SU-DHL-6 (cell line): ENCODE measurements at regions not wholly inside any gene's neighbourhood (a gene's known extent, or its start where the extent isn't known, plus 50 kb on each side); places are given as distances from the start of the nearest gene placed in this dataset.

Experiments
- H2AFZ ChIP-seq: fragments of 200-600 bp; sonication (generic); 2 replicates; pipeline ENCODE4 v1.6.1; 2014; ENCODE audit warnings: low read depth, mild to moderate bottlenecking, moderate library complexity, mixed read lengths, antibody characterized with exemption, low read length; ENCODE audit not compliant: severe bottlenecking
- H3F3A ChIP-seq: fragments of 200-600 bp; shearing (Covaris generic); 2 replicates; pipeline ENCODE4 v1.6.0; 2016; ENCODE audit warnings: antibody characterized with exemption, mild to moderate bottlenecking; ENCODE audit not compliant: insufficient read depth
- H3K27ac ChIP-seq: fragments of 200-600 bp; sonication (generic); 2 replicates; pipeline ENCODE4 v1.5.1; 2016; ENCODE audit warnings: low read depth, mild to moderate bottlenecking, low read length, moderate library complexity, mixed read lengths
- H3K27me3 ChIP-seq: fragments of 200-600 bp; sonication (generic), shearing (Covaris generic); 2 replicates; pipeline ENCODE4 v1.6.0; 2014; ENCODE audit warnings: mild to moderate bottlenecking, low read length
- H3K36me3 ChIP-seq: fragments of 200-600 bp; sonication (generic); 2 replicates; pipeline ENCODE4 v1.6.1; 2014; ENCODE audit warnings: mild to moderate bottlenecking, low read length, mixed read lengths
- H3K4me2 ChIP-seq: fragments of 300-600, 200-600 bp; shearing (Covaris generic), sonication (generic); 2 replicates; pipeline ENCODE4 v1.6.0; 2014; ENCODE audit warnings: low read length, low read depth, mild to moderate bottlenecking; ENCODE audit not compliant: poor library complexity, severe bottlenecking
- H3K4me3 ChIP-seq: fragments of 200-600 bp; sonication (generic); 2 replicates; pipeline ENCODE4 v1.5.1; 2014; ENCODE audit warnings: antibody characterized with exemption, low read length, mild to moderate bottlenecking, mixed read lengths; ENCODE audit not compliant: insufficient read depth, poor library complexity, severe bottlenecking
- H3K79me2 ChIP-seq: fragments of 200-600 bp; sonication (generic); 2 replicates; pipeline ENCODE4 v1.6.1; 2014; ENCODE audit warnings: mild to moderate bottlenecking, low read length, moderate library complexity; ENCODE audit not compliant: insufficient read depth
- H3K9ac ChIP-seq: fragments of 200-600 bp; sonication (generic); 2 replicates; pipeline ENCODE4 v1.7.0; 2014; ENCODE audit warnings: mild to moderate bottlenecking, low read length
- H3K9me2 ChIP-seq: fragments of 200-600 bp; sonication (generic); replicated peaks from 2 replicates; pipeline ENCODE4 v1.6.1; 2014; ENCODE audit warnings: low read length; ENCODE audit not compliant: insufficient read depth
- H3K9me3 ChIP-seq: fragments of 200-600 bp; sonication (generic); 2 replicates; pipeline ENCODE4 v1.6.1; 2014; ENCODE audit warnings: low read length, mixed read lengths; ENCODE audit not compliant: insufficient read depth
- H4K20me1 ChIP-seq: fragments of 200-600 bp; sonication (generic); 2 replicates; pipeline ENCODE4 v1.6.1; 2014; ENCODE audit warnings: low read depth, mild to moderate bottlenecking, antibody characterized with exemption, low read length, moderate library complexity, mixed read lengths
- EZH2phosphoT487 ChIP-seq: fragments of 200-600 bp; sonication (generic), shearing (Covaris generic); conservative IDR thresholded peaks from 2 replicates; pipeline ENCODE4 v1.6.1; 2018; ENCODE audit warnings: mild to moderate bottlenecking, antibody characterized with exemption, low read length, moderate library complexity, mixed read lengths
- TF ChIP-seq, protein P1 (sequence below): fragments of 200-600 bp; sonication (generic); IDR thresholded peaks from one replicate; pipeline ENCODE4 v1.5.1; 2017; ENCODE audit warnings: antibody characterized with exemption, mild to moderate bottlenecking, low read length, moderate library complexity; ENCODE audit not compliant: insufficient read depth, poor library complexity, severe bottlenecking

DNA sequence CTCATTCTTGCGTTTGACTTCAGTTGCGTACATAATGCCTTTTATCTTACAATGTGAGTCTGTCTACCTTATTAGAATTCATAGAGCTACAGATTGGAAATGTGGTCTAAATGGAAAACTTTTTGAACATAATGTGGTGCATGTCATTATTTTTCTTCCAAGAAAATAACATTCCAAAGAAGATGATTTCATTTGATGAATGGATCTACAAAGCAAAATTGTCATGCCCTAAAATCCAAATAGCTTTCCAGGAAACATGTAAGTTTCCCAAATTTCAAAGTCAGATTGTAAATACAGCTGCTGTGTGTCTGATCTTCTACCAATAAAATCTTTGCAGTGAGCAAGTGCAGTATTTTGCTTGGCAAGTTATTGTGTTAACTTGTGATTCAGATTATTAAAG is 101.8 kb upstream of the FZD8 start:
- Histone ChIP-seq H3K4me3 (no peak overlapping the region), H3K27ac (no peak overlapping the region), H3K79me2 (no peaks in the 10 kb centered on the region)

DNA sequence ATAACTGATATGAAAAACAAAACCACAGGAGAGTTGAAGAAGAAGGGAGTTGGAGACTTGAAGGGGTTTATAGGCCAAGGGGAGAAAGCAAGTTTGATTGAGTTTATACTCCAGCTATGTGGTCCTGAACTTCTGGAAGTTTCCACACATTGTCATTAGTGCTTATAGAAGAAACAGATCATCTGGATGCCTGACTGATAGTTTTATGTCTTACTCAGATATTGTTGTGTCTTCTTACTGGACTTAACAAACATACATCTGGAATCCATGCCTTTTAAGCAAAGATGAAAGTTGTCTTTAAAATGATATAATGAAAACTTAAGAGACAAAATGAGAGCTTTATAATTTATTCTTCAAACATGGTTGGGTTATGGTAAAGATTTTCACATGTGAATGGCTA is 101.3 kb upstream of the FZD8 start:
- H2AFZ ChIP-seq, result no peak overlapping the region
- no peaks in the 10 kb centered on the region for H3K79me2 ChIP-seq
- H3K27me3 ChIP-seq, result no peaks in the 10 kb centered on the region
- H3K9me3 ChIP-seq, result no peaks in the 10 kb centered on the region
- H4K20me1 ChIP-seq, result no peaks in the 10 kb centered on the region
- H3K9ac ChIP-seq, result no peak overlapping the region
- H3K4me2 ChIP-seq, result no peak overlapping the region
- TF ChIP-seq, protein P1, sequence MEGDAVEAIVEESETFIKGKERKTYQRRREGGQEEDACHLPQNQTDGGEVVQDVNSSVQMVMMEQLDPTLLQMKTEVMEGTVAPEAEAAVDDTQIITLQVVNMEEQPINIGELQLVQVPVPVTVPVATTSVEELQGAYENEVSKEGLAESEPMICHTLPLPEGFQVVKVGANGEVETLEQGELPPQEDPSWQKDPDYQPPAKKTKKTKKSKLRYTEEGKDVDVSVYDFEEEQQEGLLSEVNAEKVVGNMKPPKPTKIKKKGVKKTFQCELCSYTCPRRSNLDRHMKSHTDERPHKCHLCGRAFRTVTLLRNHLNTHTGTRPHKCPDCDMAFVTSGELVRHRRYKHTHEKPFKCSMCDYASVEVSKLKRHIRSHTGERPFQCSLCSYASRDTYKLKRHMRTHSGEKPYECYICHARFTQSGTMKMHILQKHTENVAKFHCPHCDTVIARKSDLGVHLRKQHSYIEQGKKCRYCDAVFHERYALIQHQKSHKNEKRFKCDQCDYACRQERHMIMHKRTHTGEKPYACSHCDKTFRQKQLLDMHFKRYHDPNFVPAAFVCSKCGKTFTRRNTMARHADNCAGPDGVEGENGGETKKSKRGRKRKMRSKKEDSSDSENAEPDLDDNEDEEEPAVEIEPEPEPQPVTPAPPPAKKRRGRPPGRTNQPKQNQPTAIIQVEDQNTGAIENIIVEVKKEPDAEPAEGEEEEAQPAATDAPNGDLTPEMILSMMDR, result no peak
- TF ChIP-seq EZH2phosphoT487, result no peak
- no peaks in the 10 kb centered on the region for H3K36me3 ChIP-seq
- no peaks in the 10 kb centered on the region for H3K9me2 ChIP-seq
- no peak overlapping the region for H3K4me3 ChIP-seq
- H3K27ac ChIP-seq, result no peak overlapping the region
- no peaks in the 10 kb centered on the region for H3F3A ChIP-seq

More for the DNA sequence above, 101.8 kb upstream of the FZD8 start:
- Histone ChIP-seq H3K36me3 (no peaks in the 10 kb centered on the region), H3K27me3 (no peaks in the 10 kb centered on the region), H3K9me2 (no peaks in the 10 kb centered on the region), H3K9ac (no peak overlapping the region), H3F3A (no peaks in the 10 kb centered on the region), H3K4me2 (no peak overlapping the region), H2AFZ (no peak overlapping the region), H4K20me1 (no peaks in the 10 kb centered on the region), H3K9me3 (no peaks in the 10 kb centered on the region)
- TF ChIP-seq, protein P1, result no peak
- TF ChIP-seq EZH2phosphoT487, result no peak

DNA sequence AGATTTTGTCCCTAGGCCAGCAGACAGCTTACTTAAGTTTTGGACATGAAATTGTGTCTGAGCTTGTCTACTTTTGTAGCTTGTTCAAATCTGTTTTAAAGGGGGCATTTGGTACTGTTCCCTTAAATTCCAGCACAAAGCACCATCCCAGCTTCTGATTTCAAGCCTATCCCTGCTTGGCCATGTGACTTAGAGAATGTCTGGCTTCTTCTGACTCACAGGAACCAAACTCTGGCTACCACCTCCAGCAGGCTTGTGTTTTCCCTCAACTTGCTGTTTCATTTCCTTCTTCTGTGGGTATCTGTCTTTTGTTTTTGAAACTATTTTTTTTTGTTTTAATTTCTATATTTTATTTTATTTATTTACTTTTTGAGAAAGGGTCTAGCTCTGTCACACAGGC is 97.9 kb upstream of the FZD8 start:
- no peak for TF ChIP-seq EZH2phosphoT487
- Histone ChIP-seq H3K27me3 (no peaks in the 10 kb centered on the region), H3K4me2 (no peak overlapping the region), H3K9ac (no peak overlapping the region), H3F3A (no peaks in the 10 kb centered on the region), H3K9me2 (no peaks in the 10 kb centered on the region), H3K9me3 (no peaks in the 10 kb centered on the region), H4K20me1 (no peaks in the 10 kb centered on the region), H3K4me3 (no peak overlapping the region), H3K27ac (no peak overlapping the region), H3K36me3 (no peaks in the 10 kb centered on the region), H2AFZ (no peak overlapping the region), H3K79me2 (no peaks in the 10 kb centered on the region)

DNA sequence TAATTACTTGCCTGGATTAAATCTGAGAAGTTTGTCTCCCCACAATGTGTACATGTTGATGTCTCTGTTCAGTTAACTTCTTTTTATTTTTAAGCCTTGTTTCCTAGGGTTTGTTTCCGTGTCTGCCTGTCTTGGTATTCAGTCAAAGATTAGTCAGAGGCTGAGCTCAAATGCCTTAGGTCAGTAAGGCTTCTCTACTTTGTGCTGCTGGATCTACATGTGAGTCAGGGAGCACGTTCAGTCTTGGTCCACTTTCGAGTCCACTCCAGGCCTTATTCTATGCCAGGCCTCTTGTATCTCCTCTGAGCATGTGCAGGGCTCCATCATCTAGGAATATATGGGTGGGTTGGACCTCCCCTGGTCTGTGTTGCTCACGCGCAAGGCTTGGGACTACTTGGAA is 93.3 kb upstream of the FZD8 start:
- H3K27ac ChIP-seq, result no peak overlapping the region
- H3K9me2 ChIP-seq, result no peaks in the 10 kb centered on the region
- no peak overlapping the region for H3K4me3 ChIP-seq
- H3F3A ChIP-seq, result no peaks in the 10 kb centered on the region
- H3K36me3 ChIP-seq, result no peaks in the 10 kb centered on the region
- H2AFZ ChIP-seq, result no peak overlapping the region
- H4K20me1 ChIP-seq, result no peaks in the 10 kb centered on the region
- no peaks in the 10 kb centered on the region for H3K27me3 ChIP-seq
- no peak overlapping the region for H3K4me2 ChIP-seq
- H3K9ac ChIP-seq, result no peak overlapping the region
- no peaks in the 10 kb centered on the region for H3K79me2 ChIP-seq
- no peak for TF ChIP-seq EZH2phosphoT487
- TF ChIP-seq, protein P1, result no peak
- H3K9me3 ChIP-seq, result no peaks in the 10 kb centered on the region
